Heart left ventricle (tissue), 16 donors: ENCODE measurements at regions not wholly inside any gene's neighbourhood (a gene's known extent, or its start where the extent isn't known, plus 50 kb on each side); places are given as distances from the start of the nearest gene placed in this dataset.

Source experiments
- ATAC-seq, 4 donors: fragments of 200-7000 bp; cut with Tn5 transposase; one replicate each; pipeline ENCODE4 v1.9.1; 2020 to 2022; ENCODE audit warnings: moderate library complexity in 4 of 4, mild to moderate bottlenecking in 3 of 4, moderate number of reproducible peaks in 1 of 4
- DNase-seq, 5 donors: peaks; one replicate each; pipeline ENCODE4 v3.0.0-alpha.2; 2020
- H3K27ac ChIP-seq, 12 donors: fragments of 200-600 bp; sonication (generic) in 4 of 12; one replicate each; pipeline versions ENCODE4 v1.5.0 to v1.8.0; 2016 to 2022; ENCODE audit warnings: mild to moderate bottlenecking in 2 of 12
- H3K27me3 ChIP-seq, 9 donors: fragments of 200-600 bp; sonication (generic) in 2 of 9; one replicate each; pipeline versions ENCODE4 v1.5.1 to v1.8.0; 2016 to 2022; ENCODE audit warnings: mild to moderate bottlenecking in 3 of 9
- H3K36me3 ChIP-seq, 9 donors: fragments of 200-600 bp; sonication (generic) in 2 of 9; one replicate each; pipeline versions ENCODE4 v1.5.0 to v1.8.0; 2018 to 2022; ENCODE audit warnings: mild to moderate bottlenecking in 2 of 9
- H3K4me1 ChIP-seq, 12 donors: fragments of 200-600 bp; sonication (generic) in 4 of 12; one replicate each; pipeline versions ENCODE4 v1.5.0 to v1.8.0; 2016 to 2022; ENCODE audit warnings: mild to moderate bottlenecking in 3 of 12
- H3K4me3 ChIP-seq, 12 donors: fragments of 200-600 bp; sonication (generic) in 4 of 12; one replicate each; pipeline versions ENCODE4 v1.5.0 to v1.8.0; 2017 to 2022; ENCODE audit warnings: mild to moderate bottlenecking in 9 of 12, moderate library complexity in 4 of 12
- H3K9me3 ChIP-seq, 12 donors: fragments of 200-600 bp; sonication (generic) in 4 of 12; one replicate each; pipeline versions ENCODE4 v1.5.0 to v1.8.0; 2016 to 2022; ENCODE audit warnings: mild to moderate bottlenecking in 1 of 12
- CTCF ChIP-seq, 12 donors: fragments of 200-600 bp; sonication (generic) in 4 of 12; IDR thresholded peaks; one replicate each; pipeline versions ENCODE4 v1.5.0 to v1.8.0; 2018 to 2022; ENCODE audit warnings: antibody characterized with exemption in 12 of 12, mild to moderate bottlenecking in 5 of 12
- POLR2A ChIP-seq, 2 donors: fragments of 450-650 bp; IDR thresholded peaks; one replicate each; pipeline ENCODE4 v1.6.1; 2017; ENCODE audit warnings: antibody characterized with exemption in 2 of 2, mild to moderate bottlenecking in 2 of 2, moderate library complexity in 2 of 2
- WGBS, 4 donors: extraction: QIAGEN DNeasy Blood & Tissue Kit in 2 of 4; methylation state at CpG; one replicate each; pipeline versions ENCODE4 v1.1.5 to v1.1.7; 2013 to 2018; 5-methylcytosine and 5-hydroxymethylcytosine counted together
- intact Hi-C, 10 donors: fragments of 100-400 bp; cut with DNase I; formaldehyde crosslinking; loops; one replicate each; pipeline versions ENCODE4 v1.11.1 to v1.14.2; 2022
- donor health status: ischemic (EF 13 %, LVEDD 7.1; RV severe dilation, severe dysfunction).
- donor health status: healthy with polysubstance abuse.
- donor health status: DM: no; HTN: yes; CAD: no.
- donor health status: DM: no; HTN: no; CAD: no.
- donor health status: ischemic (EF 25% LVEDD 6.9; RV normal size, moderate dysfunction).
- donor health status: ischemic (EF 25% LVEDD 5.7; RV mildly dilated, moderate dysfunction).
- donor health status: healthy.
- donor health status: DM: yes; HTN: yes; CAD: no.
- donor health status: ischemic (EF 35%, LVEDD 5.7; RV mildly dilated, moderate dysfunction).
- donor health status: nonischemic (EF 11% LVEDD 7.7; RV severe dilation, severe dysfunction).
- donor health status: DM: yes; HTN: yes; CAD: no.
- donor health status: PGD.
- donor health status: ischemic (EF 29% LVEDD 5.4; RV normal size, mild dysfunction).
- donor health status: nonischemic (EF 23%, LVEDD 6.1; RV moderate dilation, normal function).

- intact Hi-C loops = no loop called here
- no peak for TF ChIP-seq POLR2A (IDR thresholded peaks at IDR 0.05)
- TF ChIP-seq CTCF (IDR thresholded peaks at IDR 0.05) = no peak
- WGBS, 4 donors = 86 to 94% (median 88%) methylated on average over 6 of the region's 6 CpGs
These were observed 387.8 kb downstream of the CTTN start for GRCh38 chr11:70786021-70786665.

GRCh38 chr11:70788248-70789022, 390.1 kb downstream of the CTTN start:
- Histone ChIP-seq H3K4me1 (no peaks in the 10 kb centered on the region), H3K36me3 (no peaks in the 10 kb centered on the region), H3K27ac (no peak overlapping the region), H3K27me3 (no peaks in the 10 kb centered on the region), H3K9me3 (peaks cover 0 to 12% (median 7%) of the 10 kb centered on the region in 12 donors), H3K4me3 (no peak overlapping the region)
- WGBS, 4 donors = 74 to 79% (median 75%) methylated on average over 16 to 18 of the region's 18 CpGs
- DNase-seq (no peak), ATAC-seq (peak in 1 of 4 donors; percentile 38)
- intact Hi-C loops = no loop called here
- TF ChIP-seq CTCF (IDR thresholded peaks at IDR 0.05) (no peak), POLR2A (IDR thresholded peaks at IDR 0.05) (no peak)

More at GRCh38 chr11:70786021-70786665, 387.8 kb downstream of the CTTN start:
- DNase-seq (no peak), ATAC-seq (no peak)
- Histone ChIP-seq H3K27ac (no peak overlapping the region), H3K9me3 (no peaks in the 10 kb centered on the region), H3K4me1 (no peaks in the 10 kb centered on the region), H3K36me3 (no peaks in the 10 kb centered on the region), H3K27me3 (no peaks in the 10 kb centered on the region), H3K4me3 (no peak overlapping the region)

- no peak overlapping the region for H3K27ac ChIP-seq
- TF ChIP-seq POLR2A (IDR thresholded peaks at IDR 0.05) = no peak
- no peak for TF ChIP-seq CTCF (IDR thresholded peaks at IDR 0.05)
- ATAC-seq (no peak), DNase-seq (no peak)
- no peaks in the 10 kb centered on the region for H3K36me3 ChIP-seq
- H3K4me3 ChIP-seq = no peak overlapping the region
- H3K4me1 ChIP-seq = no peaks in the 10 kb centered on the region
- 60 to 64% (median 63%) methylated on average over 12 of the region's 12 CpGs for WGBS, 4 donors
- no peaks in the 10 kb centered on the region for H3K27me3 ChIP-seq
- intact Hi-C loops = no loop called here
- H3K9me3 ChIP-seq = peaks cover 0 to 28% (median 15%) of the 10 kb centered on the region in 12 donors
These were observed 392.5 kb downstream of the CTTN start for GRCh38 chr11:70790671-70791300.

DNA sequence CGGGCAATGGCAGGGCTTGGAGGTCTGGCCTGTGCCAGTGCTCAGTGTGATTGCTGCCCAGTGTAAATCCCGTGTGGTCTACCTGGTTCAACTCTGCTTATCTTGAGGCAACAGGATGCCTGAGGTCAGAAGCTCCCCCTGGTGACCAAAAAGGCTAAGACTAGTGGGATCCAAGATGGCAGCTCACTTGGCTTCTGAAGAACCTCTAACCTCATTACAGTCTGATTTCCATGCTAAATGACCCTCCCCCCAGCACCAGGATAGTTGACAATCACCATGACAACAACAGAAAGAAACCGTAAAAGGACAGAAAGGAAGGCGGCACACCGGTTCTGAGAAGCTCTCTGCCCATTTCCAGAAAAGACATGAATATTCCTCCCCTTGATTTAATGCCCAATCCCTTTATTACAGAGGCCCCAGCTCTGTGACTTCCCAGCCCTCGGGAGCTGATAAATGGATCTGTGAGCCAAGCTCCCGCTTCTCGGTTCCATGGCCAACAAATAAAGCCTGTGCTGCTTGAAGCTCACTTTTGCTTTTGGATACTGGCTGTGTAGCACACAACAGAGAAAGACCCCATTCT, 398.4 kb downstream of the CTTN start:
- 73 to 79% (median 76%) methylated on average over 8 of the region's 8 CpGs for WGBS, 4 donors
- intact Hi-C loops = no loop called here
- Histone ChIP-seq H3K36me3 (no peaks in the 10 kb centered on the region), H3K4me3 (no peak overlapping the region), H3K4me1 (no peaks in the 10 kb centered on the region), H3K27ac (no peak overlapping the region), H3K9me3 (peaks cover 0 to 31% (median 15%) of the 10 kb centered on the region in 12 donors), H3K27me3 (no peaks in the 10 kb centered on the region)
- ATAC-seq (no peak), DNase-seq (no peak)
- TF ChIP-seq POLR2A (IDR thresholded peaks at IDR 0.05) = no peak
- no peak for TF ChIP-seq CTCF (IDR thresholded peaks at IDR 0.05)
